ENCODE measurements at regions not wholly inside any gene's neighbourhood (a gene's known extent, or its start where the extent isn't known, plus 50 kb on each side); places are given as distances from the start of the nearest gene placed in this dataset.

GRCh38 chr13:94968757-94969086 lies 256.4 kb upstream of the SOX21 start:
- DNase-seq (ENCODE audit: low spot score): peak; percentile 30

GRCh38 chr13:94968040-94968756 lies 255.9 kb upstream of the SOX21 start:
- DNase-seq (ENCODE audit: low spot score): peak; percentile 68

- DNase-seq (ENCODE audit: low spot score): peak; percentile 60
Observed at GRCh38 chr13:94967183-94968039, 255.1 kb upstream of the SOX21 start.

GRCh38 chr13:94966422-94966955 lies 254.1 kb upstream of the SOX21 start:
- DNase-seq (ENCODE audit: low spot score): no peak

- no peak for DNase-seq (ENCODE audit: low spot score)
Observed at GRCh38 chr13:94959626-94960025, 247.3 kb upstream of the SOX21 start.

- DNase-seq (ENCODE audit: low spot score): no peak
Observed at GRCh38 chr13:94956417-94957110, 244.2 kb upstream of the SOX21 start.

GRCh38 chr13:94952787-94953186 lies 240.4 kb upstream of the SOX21 start:
- DNase-seq (ENCODE audit: low spot score): no peak

GRCh38 chr13:94950303-94950702 lies 238.0 kb upstream of the SOX21 start:
- DNase-seq (ENCODE audit: low spot score): peak; percentile 24

GRCh38 chr13:94947965-94948371 lies 235.6 kb upstream of the SOX21 start:
- DNase-seq (ENCODE audit: low spot score): peak; percentile 39

- DNase-seq (ENCODE audit: low spot score): no peak
Observed at GRCh38 chr13:94947392-94947791, 235.0 kb upstream of the SOX21 start.

- no peak for DNase-seq (ENCODE audit: low spot score)
Observed at GRCh38 chr13:94946039-94946438, 233.7 kb upstream of the SOX21 start.

- DNase-seq (ENCODE audit: low spot score): no peak
Observed at GRCh38 chr13:94938124-94938523, 225.8 kb upstream of the SOX21 start.

GRCh38 chr13:94936633-94937032 lies 224.3 kb upstream of the SOX21 start:
- no peak for DNase-seq (ENCODE audit: low spot score)

GRCh38 chr13:94933936-94934335 lies 221.6 kb upstream of the SOX21 start:
- DNase-seq (ENCODE audit: low spot score): no peak

GRCh38 chr13:94933230-94933751 lies 220.9 kb upstream of the SOX21 start:
- DNase-seq (ENCODE audit: low spot score): no peak

- no peak for DNase-seq (ENCODE audit: low spot score)
Observed at GRCh38 chr13:94928127-94928775, 215.9 kb upstream of the SOX21 start.

- no peak for DNase-seq (ENCODE audit: low spot score)
Observed at GRCh38 chr13:94925263-94925662, 212.9 kb upstream of the SOX21 start.

- no peak for DNase-seq (ENCODE audit: low spot score)
Observed at GRCh38 chr13:94921181-94921580, 208.8 kb upstream of the SOX21 start.

GRCh38 chr13:94920578-94920977 lies 208.2 kb upstream of the SOX21 start:
- DNase-seq (ENCODE audit: low spot score): no peak

GRCh38 chr13:94917824-94918223 lies 205.5 kb upstream of the SOX21 start:
- peak; percentile 63 for DNase-seq (ENCODE audit: low spot score)

GRCh38 chr13:94914895-94915294 lies 202.6 kb upstream of the SOX21 start:
- no peak for DNase-seq (ENCODE audit: low spot score)

GRCh38 chr13:94906605-94907004 lies 194.3 kb upstream of the SOX21 start:
- no peak for DNase-seq (ENCODE audit: low spot score)
